ENCODE measurements at regions not wholly inside any gene's neighbourhood (a gene's known extent, or its start where the extent isn't known, plus 50 kb on each side); places are given as distances from the start of the nearest gene placed in this dataset.

DNA sequence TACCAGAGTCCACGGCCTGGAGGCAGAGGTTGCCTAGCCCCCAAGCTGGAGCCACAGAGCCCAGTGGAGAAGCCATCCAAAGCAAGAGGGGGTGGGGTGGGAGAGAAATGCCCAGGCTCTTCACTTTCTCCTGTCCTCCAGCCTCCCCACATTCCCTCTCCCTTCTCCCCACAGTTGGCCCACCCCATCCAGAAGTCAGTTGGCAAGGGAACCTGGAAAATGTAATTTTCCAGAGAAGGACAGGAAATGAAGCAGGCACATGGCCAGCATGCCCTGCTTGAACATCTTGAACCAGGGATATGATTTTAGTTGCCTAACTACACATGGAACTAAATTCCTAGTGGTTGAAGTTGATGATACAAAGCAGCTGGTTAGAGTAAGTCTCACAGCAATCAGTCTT is 73.3 kb upstream of the IRX6 start:
- no peaks in the 10 kb centered on the region for H4K20me1 ChIP-seq (ENCODE audit: insufficient read depth)
- no peak overlapping the region for H3K4me3 ChIP-seq
- no peaks in the 10 kb centered on the region for H3K79me2 ChIP-seq (ENCODE audit: low read depth)
- H3K4me2 ChIP-seq = no peak overlapping the region
- no TSS peak for BruUV-seq (replicated peaks)
- intact Hi-C loops (cut with micrococcal nuclease; ENCODE audit: unreplicated experiment) = loop anchor here (10.0 kb wide), 1 partner anchor 1476 kb away; no protein-coding TSS in a partner anchor
- no peak for TF ChIP-seq EZH2 (IDR thresholded peaks at IDR 0.05; ENCODE audit: low read depth)
- TF ChIP-seq, protein P1, sequence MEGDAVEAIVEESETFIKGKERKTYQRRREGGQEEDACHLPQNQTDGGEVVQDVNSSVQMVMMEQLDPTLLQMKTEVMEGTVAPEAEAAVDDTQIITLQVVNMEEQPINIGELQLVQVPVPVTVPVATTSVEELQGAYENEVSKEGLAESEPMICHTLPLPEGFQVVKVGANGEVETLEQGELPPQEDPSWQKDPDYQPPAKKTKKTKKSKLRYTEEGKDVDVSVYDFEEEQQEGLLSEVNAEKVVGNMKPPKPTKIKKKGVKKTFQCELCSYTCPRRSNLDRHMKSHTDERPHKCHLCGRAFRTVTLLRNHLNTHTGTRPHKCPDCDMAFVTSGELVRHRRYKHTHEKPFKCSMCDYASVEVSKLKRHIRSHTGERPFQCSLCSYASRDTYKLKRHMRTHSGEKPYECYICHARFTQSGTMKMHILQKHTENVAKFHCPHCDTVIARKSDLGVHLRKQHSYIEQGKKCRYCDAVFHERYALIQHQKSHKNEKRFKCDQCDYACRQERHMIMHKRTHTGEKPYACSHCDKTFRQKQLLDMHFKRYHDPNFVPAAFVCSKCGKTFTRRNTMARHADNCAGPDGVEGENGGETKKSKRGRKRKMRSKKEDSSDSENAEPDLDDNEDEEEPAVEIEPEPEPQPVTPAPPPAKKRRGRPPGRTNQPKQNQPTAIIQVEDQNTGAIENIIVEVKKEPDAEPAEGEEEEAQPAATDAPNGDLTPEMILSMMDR (conservative IDR thresholded peaks at IDR 0.05) = no peak
- no peaks in the 10 kb centered on the region for H3F3A ChIP-seq (ENCODE audit: insufficient read depth, low read depth)
- H3K9me2 ChIP-seq (ENCODE audit: insufficient read depth) = no peaks in the 10 kb centered on the region
- no peak overlapping the region for H3K27ac ChIP-seq
- no peak for DNase-seq
- H3K36me3 ChIP-seq (ENCODE audit: low read depth) = no peaks in the 10 kb centered on the region
- no peaks in the 10 kb centered on the region for H3K9me3 ChIP-seq (ENCODE audit: insufficient read depth, low read depth)
- ChIA-PET POLR2A (ENCODE audit: unreplicated experiment) (no interaction called here), CTCF (no interaction called here)
- no peaks in the 10 kb centered on the region for H3K4me1 ChIP-seq (replicated peaks; ENCODE audit: insufficient read depth)
- no peaks in the 10 kb centered on the region for H3K27me3 ChIP-seq (ENCODE audit: insufficient read depth, low read depth)
- H2AFZ ChIP-seq = no peak overlapping the region

DNA sequence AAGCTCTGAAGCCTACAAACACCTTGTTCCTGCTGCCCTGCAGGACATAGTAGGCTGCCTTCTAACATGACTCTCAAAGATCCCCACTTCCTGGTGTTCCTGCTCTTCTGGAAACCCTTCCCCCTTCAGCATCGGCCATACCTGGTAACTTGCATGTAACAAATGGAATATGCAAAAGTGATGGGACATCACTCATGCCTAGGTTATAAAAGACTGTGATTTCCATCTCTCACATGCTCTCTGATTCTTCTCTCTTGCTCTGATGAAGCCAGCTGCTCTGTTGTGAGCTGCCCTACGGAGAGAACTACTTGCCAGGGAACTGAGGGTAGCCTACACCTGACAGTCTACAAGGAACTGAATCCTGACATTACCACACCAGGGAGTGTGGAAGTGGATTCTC is 72.9 kb upstream of the IRX6 start:
- ChIA-PET CTCF (no interaction called here), POLR2A (ENCODE audit: unreplicated experiment) (no interaction called here)
- Histone ChIP-seq H3K27ac (no peak overlapping the region), H2AFZ (no peak overlapping the region), H3K4me2 (no peak overlapping the region), H3K9me2 (ENCODE audit: insufficient read depth) (no peaks in the 10 kb centered on the region), H3K9me3 (ENCODE audit: insufficient read depth, low read depth) (no peaks in the 10 kb centered on the region), H4K20me1 (ENCODE audit: insufficient read depth) (no peaks in the 10 kb centered on the region), H3K36me3 (ENCODE audit: low read depth) (no peaks in the 10 kb centered on the region), H3K4me1 (replicated peaks; ENCODE audit: insufficient read depth) (no peaks in the 10 kb centered on the region), H3K4me3 (no peak overlapping the region), H3K27me3 (ENCODE audit: insufficient read depth, low read depth) (no peaks in the 10 kb centered on the region), H3K79me2 (ENCODE audit: low read depth) (no peaks in the 10 kb centered on the region), H3F3A (ENCODE audit: insufficient read depth, low read depth) (no peaks in the 10 kb centered on the region)
- TF ChIP-seq, protein P1 (conservative IDR thresholded peaks at IDR 0.05) = no peak
- intact Hi-C loops (cut with micrococcal nuclease; ENCODE audit: unreplicated experiment) = loop anchor here (10.0 kb wide), 1 partner anchor 1476 kb away; no protein-coding TSS in a partner anchor
- DNase-seq = no peak
- BruUV-seq (replicated peaks) = no TSS peak

DNA sequence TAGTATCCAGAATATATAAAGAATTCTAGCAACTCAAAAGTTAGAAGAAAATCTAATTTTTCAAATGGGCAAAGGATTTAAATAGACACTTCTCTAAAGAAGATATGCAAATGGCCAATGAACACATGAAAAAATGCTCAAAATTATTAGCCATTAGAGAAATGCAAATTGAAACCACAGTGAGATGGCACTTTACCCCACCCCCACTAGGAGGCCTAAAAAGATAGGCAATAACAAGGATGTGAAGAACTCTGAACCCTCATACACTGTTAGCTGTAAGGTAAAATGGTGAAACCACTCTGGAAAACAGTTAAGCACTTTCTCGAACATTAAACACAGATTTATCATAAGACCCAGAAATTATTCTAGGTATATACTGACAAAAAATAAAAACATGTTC is 71.4 kb upstream of the IRX6 start:
- Histone ChIP-seq H3K27ac (no peak overlapping the region), H2AFZ (no peak overlapping the region), H4K20me1 (ENCODE audit: insufficient read depth) (no peaks in the 10 kb centered on the region), H3K4me3 (no peak overlapping the region), H3K36me3 (ENCODE audit: low read depth) (no peaks in the 10 kb centered on the region), H3K9me2 (ENCODE audit: insufficient read depth) (no peaks in the 10 kb centered on the region), H3K4me2 (no peak overlapping the region), H3K27me3 (ENCODE audit: insufficient read depth, low read depth) (no peaks in the 10 kb centered on the region), H3K9me3 (ENCODE audit: insufficient read depth, low read depth) (no peaks in the 10 kb centered on the region), H3F3A (ENCODE audit: insufficient read depth, low read depth) (no peaks in the 10 kb centered on the region), H3K79me2 (ENCODE audit: low read depth) (no peaks in the 10 kb centered on the region), H3K4me1 (replicated peaks; ENCODE audit: insufficient read depth) (no peaks in the 10 kb centered on the region)
- BruUV-seq (replicated peaks) = no TSS peak
- intact Hi-C loops (cut with micrococcal nuclease; ENCODE audit: unreplicated experiment) = loop anchor here (10.0 kb wide), 1 partner anchor 1478 kb away; no protein-coding TSS in a partner anchor
- ChIA-PET CTCF (no interaction called here), POLR2A (ENCODE audit: unreplicated experiment) (no interaction called here)
- no peak for DNase-seq
- TF ChIP-seq EZH2 (IDR thresholded peaks at IDR 0.05; ENCODE audit: low read depth) = no peak
- TF ChIP-seq, protein P1 (conservative IDR thresholded peaks at IDR 0.05) = no peak
